Thyroid gland (tissue), 4 donors: ENCODE measurements at regions not wholly inside any gene's neighbourhood (a gene's known extent, or its start where the extent isn't known, plus 50 kb on each side); places are given as distances from the start of the nearest gene placed in this dataset.

Experiments
- DNase-seq, 2 donors: peaks; one replicate each; pipeline ENCODE4 v3.0.0-alpha.2; 2019
- H3K27ac ChIP-seq, 3 donors: fragments of 200-600 bp; sonication (generic); 1 replicate in 2 of 3; 2 replicates in 1 of 3; pipeline ENCODE4 v1.5.1; 2016 to 2019; ENCODE audit warnings: mild to moderate bottlenecking in 1 of 3, moderate library complexity in 1 of 3
- H3K27me3 ChIP-seq: fragments of 200-600 bp; sonication (generic); one replicate; pipeline ENCODE4 v1.5.1; 2019
- H3K36me3 ChIP-seq, 2 donors: fragments of 200-600 bp; sonication (generic); one replicate each; pipeline ENCODE4 v1.5.1; 2016 to 2019
- H3K4me1 ChIP-seq, 2 donors: fragments of 200-600 bp; sonication (generic); one replicate each; pipeline ENCODE4 v1.5.1; 2017 to 2019
- H3K4me3 ChIP-seq, 3 donors: fragments of 200-600 bp; sonication (generic); replicated peaks in 1 of 3; 1 replicate in 2 of 3; 2 replicates in 1 of 3; pipeline ENCODE4 v1.5.1; 2016; ENCODE audit warnings: mild to moderate bottlenecking in 1 of 3
- H3K9me3 ChIP-seq: fragments of 200-600 bp; sonication (generic); one replicate; pipeline ENCODE4 v1.5.1; 2017
- CTCF ChIP-seq, 6 experiments: fragments of 200-600 bp in 3 of 6; fragments of 450-650 bp in 3 of 6; sonication (generic) in 3 of 6; IDR thresholded peaks; one replicate each; pipeline ENCODE4 v1.5.1; 2016 to 2019; ENCODE audit warnings: antibody characterized with exemption in 6 of 6, mild to moderate bottlenecking in 2 of 6, inconsistent platforms in 1 of 6, moderate library complexity in 1 of 6
- POLR2A ChIP-seq, 2 donors: fragments of 450-650 bp; IDR thresholded peaks; one replicate each; pipeline ENCODE4 v1.6.1; 2017; ENCODE audit warnings: antibody characterized with exemption in 2 of 2, mild to moderate bottlenecking in 2 of 2, moderate library complexity in 1 of 2
- WGBS, 2 donors: methylation state at CpG; one replicate each; pipeline ENCODE4 v1.1.5; 2017; 5-methylcytosine and 5-hydroxymethylcytosine counted together
- intact Hi-C: fragments of 100-400 bp; cut with DNase I; formaldehyde crosslinking; loops from one replicate; pipeline ENCODE4 v1.15.1; 2023

- H3K36me3 ChIP-seq = no peaks in the 10 kb centered on the region
- no peak for DNase-seq
- no peak overlapping the region for H3K4me3 ChIP-seq
- 82% methylated on average over 3 of the region's 3 CpGs for WGBS, 2 donors
- no peak for TF ChIP-seq POLR2A (IDR thresholded peaks at IDR 0.05)
- TF ChIP-seq CTCF (IDR thresholded peaks at IDR 0.05) = no peak
- no peaks in the 10 kb centered on the region for H3K27me3 ChIP-seq
- no peak overlapping the region for H3K27ac ChIP-seq
- intact Hi-C loops = no loop called here
- no peaks in the 10 kb centered on the region for H3K4me1 ChIP-seq
- no peaks in the 10 kb centered on the region for H3K9me3 ChIP-seq
Observed at GRCh38 chr1:213840575-213840974, 147.2 kb upstream of the PROX1 start.

- no peaks in the 10 kb centered on the region for H3K9me3 ChIP-seq
- intact Hi-C loops = no loop called here
- H3K27me3 ChIP-seq = no peaks in the 10 kb centered on the region
- TF ChIP-seq POLR2A (IDR thresholded peaks at IDR 0.05) = no peak
- no peak for TF ChIP-seq CTCF (IDR thresholded peaks at IDR 0.05)
- 61% methylated on average over 2 of the region's 2 CpGs for WGBS, 2 donors
- no peaks in the 10 kb centered on the region for H3K36me3 ChIP-seq
- no peak for DNase-seq
- H3K4me1 ChIP-seq = no peaks in the 10 kb centered on the region
- H3K27ac ChIP-seq = no peak overlapping the region
- no peak overlapping the region for H3K4me3 ChIP-seq
Observed at GRCh38 chr1:213844632-213845031, 143.1 kb upstream of the PROX1 start.

- Histone ChIP-seq H3K36me3 (no peaks in the 10 kb centered on the region), H3K27me3 (no peaks in the 10 kb centered on the region), H3K9me3 (no peaks in the 10 kb centered on the region), H3K4me1 (no peaks in the 10 kb centered on the region), H3K27ac (no peak overlapping the region), H3K4me3 (no peak overlapping the region)
- 53 to 55% methylated on average over 2 of the region's 2 CpGs for WGBS, 2 donors
- intact Hi-C loops = no loop called here
- TF ChIP-seq CTCF (IDR thresholded peaks at IDR 0.05) = no peak
- TF ChIP-seq POLR2A (IDR thresholded peaks at IDR 0.05) = no peak
- DNase-seq = no peak
Observed at GRCh38 chr1:213852107-213852506, 135.7 kb upstream of the PROX1 start.

GRCh38 chr1:213858581-213858980 is 129.2 kb upstream of the PROX1 start:
- H3K27ac ChIP-seq = no peak overlapping the region
- no peak for TF ChIP-seq CTCF (IDR thresholded peaks at IDR 0.05)
- no peak for TF ChIP-seq POLR2A (IDR thresholded peaks at IDR 0.05)
- intact Hi-C loops = no loop called here
- no peak for DNase-seq
- WGBS, 2 donors = 83 to 88% methylated on average over 1 of the region's 1 CpG
- H3K4me3 ChIP-seq = no peak overlapping the region
- no peaks in the 10 kb centered on the region for H3K9me3 ChIP-seq
- H3K4me1 ChIP-seq = no peaks in the 10 kb centered on the region
- no peaks in the 10 kb centered on the region for H3K36me3 ChIP-seq
- H3K27me3 ChIP-seq = no peaks in the 10 kb centered on the region

GRCh38 chr1:213861841-213862240 is 125.9 kb upstream of the PROX1 start:
- 87 to 89% methylated on average over 12 of the region's 12 CpGs for WGBS, 2 donors
- no peak for DNase-seq
- intact Hi-C loops = no loop called here
- Histone ChIP-seq H3K4me1 (no peaks in the 10 kb centered on the region), H3K9me3 (no peaks in the 10 kb centered on the region), H3K4me3 (no peak overlapping the region), H3K36me3 (no peaks in the 10 kb centered on the region), H3K27me3 (no peaks in the 10 kb centered on the region), H3K27ac (no peak overlapping the region)
- TF ChIP-seq POLR2A (IDR thresholded peaks at IDR 0.05) = no peak
- no peak for TF ChIP-seq CTCF (IDR thresholded peaks at IDR 0.05)
